GM23338 (cell line): ENCODE measurements at regions not wholly inside any gene's neighbourhood (a gene's known extent, or its start where the extent isn't known, plus 50 kb on each side); places are given as distances from the start of the nearest gene placed in this dataset.

ENCODE experiments used
- ATAC-seq: fragments of 200-7000 bp; cut with Tn5 transposase; 3 replicates; pipeline ENCODE4 v1.9.1; 2020
- DNase-seq: peaks from one replicate; pipeline ENCODE4 v3.0.0-alpha.2; 2015; ENCODE audit warnings: low spot score
- H2AFZ ChIP-seq: fragments of 200-600 bp; sonication (generic); 2 replicates; pipeline ENCODE4 v1.8.0; 2016; ENCODE audit warnings: antibody characterized with exemption, mild to moderate bottlenecking, moderate library complexity
- H3F3A ChIP-seq: fragments of 200-600 bp; sonication (generic); replicated peaks from 2 replicates; pipeline ENCODE4 v1.8.0; 2017; ENCODE audit warnings: antibody characterized with exemption, mixed run types, low read depth
- H3K27ac ChIP-seq: fragments of 200-600 bp; sonication (generic); 2 replicates; pipeline ENCODE4 v1.6.1; 2016; ENCODE audit warnings: low read depth
- H3K27me3 ChIP-seq: fragments of 200-600 bp; sonication (generic); 2 replicates; pipeline ENCODE4 v1.8.0; 2016; ENCODE audit warnings: mild to moderate bottlenecking, mixed run types, moderate library complexity; ENCODE audit not compliant: insufficient read depth
- H3K36me3 ChIP-seq: fragments of 200-600 bp; sonication (generic); 2 replicates; pipeline ENCODE4 v1.8.0; 2016; ENCODE audit warnings: mild to moderate bottlenecking; ENCODE audit not compliant: insufficient read depth
- H3K4me1 ChIP-seq: fragments of 200-600 bp; sonication (generic); 2 replicates; pipeline ENCODE4 v1.8.0; 2016; ENCODE audit warnings: mild to moderate bottlenecking, moderate library complexity; ENCODE audit not compliant: insufficient read depth
- H3K4me2 ChIP-seq: fragments of 200-600 bp; sonication (generic); 2 replicates; pipeline ENCODE4 v1.7.1; 2017; ENCODE audit warnings: mixed run types
- H3K4me3 ChIP-seq: fragments of 200-600 bp; sonication (generic); 2 replicates; pipeline ENCODE4 v1.6.1; 2016; ENCODE audit warnings: mixed run types
- H3K79me2 ChIP-seq: fragments of 200-600 bp; sonication (generic); replicated peaks from 2 replicates; pipeline ENCODE4 v1.8.0; 2017; ENCODE audit warnings: mild to moderate bottlenecking; ENCODE audit not compliant: insufficient read depth
- H3K9me2 ChIP-seq: fragments of 200-600 bp; sonication (generic); 2 replicates; pipeline ENCODE4 v1.8.0; 2017; ENCODE audit not compliant: insufficient read depth
- H4K20me1 ChIP-seq: fragments of 200-600 bp; sonication (generic); replicated peaks from 2 replicates; pipeline ENCODE4 v1.8.0; 2017; ENCODE audit warnings: mild to moderate bottlenecking; ENCODE audit not compliant: insufficient read depth
- H3K27ac Mint-ChIP-seq: 2 replicates; pipeline ENCODE4 v1.8.0; 2020; ENCODE audit warnings: inconsistent platforms, mild to moderate bottlenecking, moderate library complexity, mixed read lengths
- H3K27me3 Mint-ChIP-seq: 3 replicates; pipeline ENCODE4 v1.8.0; 2022; ENCODE audit warnings: low read depth, mild to moderate bottlenecking, moderate library complexity, mixed read lengths, inconsistent platforms; ENCODE audit not compliant: insufficient read depth, poor library complexity
- H3K36me3 Mint-ChIP-seq: 3 replicates; pipeline ENCODE4 v1.8.0; 2021; ENCODE audit warnings: low read depth, mild to moderate bottlenecking, inconsistent platforms, moderate library complexity, mixed read lengths
- H3K4me1 Mint-ChIP-seq: 3 replicates; pipeline ENCODE4 v1.8.0; 2020; ENCODE audit warnings: mild to moderate bottlenecking, inconsistent platforms, mixed read lengths
- H3K4me3 Mint-ChIP-seq: 3 replicates; pipeline ENCODE4 v1.8.0; 2021; ENCODE audit warnings: moderate library complexity, mild to moderate bottlenecking, inconsistent platforms, mixed read lengths
- H3K9me3 Mint-ChIP-seq: 3 replicates; pipeline ENCODE4 v1.8.0; 2020; ENCODE audit warnings: moderate library complexity, mild to moderate bottlenecking, inconsistent platforms, mixed read lengths
- CREB1 ChIP-seq: fragments of 250-450 bp; sonication (Bioruptor Pico); IDR thresholded peaks from 2 replicates; pipeline ENCODE4 v1.5.0; 2020; ENCODE audit warnings: low read depth, mild to moderate bottlenecking, moderate library complexity
- EZH2 ChIP-seq: fragments of 200-600 bp; sonication (generic); IDR thresholded peaks from one replicate; pipeline ENCODE4 v1.8.0; 2017; ENCODE audit warnings: antibody characterized with exemption, mild to moderate bottlenecking, low read depth; ENCODE audit not compliant: unreplicated experiment
- EZH2phosphoT487 ChIP-seq: fragments of 200-600 bp; sonication (generic); IDR thresholded peaks from one replicate; pipeline ENCODE4 v1.8.1; 2018; ENCODE audit warnings: antibody characterized with exemption; ENCODE audit not compliant: unreplicated experiment
- NANOG ChIP-seq: IDR thresholded peaks from 2 replicates; pipeline ENCODE4 v1.6.1; 2016; ENCODE audit warnings: antibody characterized with exemption, borderline replicate concordance
- POLR2AphosphoS5 ChIP-seq: IDR thresholded peaks from 2 replicates; pipeline ENCODE4 v1.6.1; 2016; ENCODE audit warnings: antibody characterized with exemption, low read depth
- STAT1 ChIP-seq: IDR thresholded peaks from one replicate; pipeline ENCODE4 v1.6.1; 2016; ENCODE audit warnings: antibody characterized with exemption; ENCODE audit not compliant: unreplicated experiment
- ZNF114 ChIP-seq: fragments of 250-450 bp; sonication (Bioruptor Pico); IDR thresholded peaks from 2 replicates; pipeline ENCODE4 v1.5.0; 2020; ENCODE audit warnings: mild to moderate bottlenecking, moderate library complexity
- ZNF331 ChIP-seq: fragments of 250-450 bp; sonication (Bioruptor Pico); IDR thresholded peaks from 2 replicates; pipeline ENCODE4 v1.5.0; 2020; ENCODE audit warnings: low read depth, mild to moderate bottlenecking, moderate library complexity
- TF ChIP-seq, protein P1 (sequence below), 2 experiments: fragments of 200-600 bp in 1 of 2; sonication (generic) in 1 of 2; conservative IDR thresholded peaks; 2 replicates each; pipeline versions ENCODE4 v1.5.1 to v1.6.1; 2016 to 2017; ENCODE audit warnings: antibody characterized with exemption in 2 of 2, low read depth in 2 of 2, mild to moderate bottlenecking in 2 of 2, moderate library complexity in 1 of 2
- TF ChIP-seq, protein P2 (sequence below): IDR thresholded peaks from 2 replicates; pipeline ENCODE4 v1.6.1; 2016; ENCODE audit warnings: antibody characterized with exemption
- TF ChIP-seq, protein P3 (sequence below): IDR thresholded peaks from one replicate; pipeline ENCODE4 v1.6.1; 2018; ENCODE audit warnings: antibody characterized with exemption; ENCODE audit not compliant: unreplicated experiment

DNA sequence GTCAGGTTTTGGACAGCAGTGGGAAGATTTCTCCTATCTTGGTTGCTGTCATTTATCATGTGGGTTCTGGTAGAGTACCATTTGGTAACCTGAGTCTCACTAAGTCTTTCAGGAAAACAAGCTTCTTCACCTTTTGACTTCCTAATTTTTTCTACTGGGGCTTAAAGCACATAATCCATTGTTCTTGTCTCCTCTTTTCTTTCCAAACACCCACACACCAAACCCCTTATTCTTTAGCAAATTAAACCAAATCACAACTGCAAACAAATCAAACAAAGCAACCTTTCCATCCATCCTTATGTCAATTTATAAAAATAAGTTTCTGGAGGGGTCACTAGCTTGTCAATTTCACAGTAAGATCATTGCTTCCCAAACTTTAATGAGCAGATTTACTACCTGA, 84.1 kb downstream of the ATP23 start:
- no peak for ATAC-seq
- no peak for DNase-seq
- Mint-ChIP-seq H3K4me3 (no peak overlapping the region), H3K4me1 (no peaks in the 10 kb centered on the region), H3K27me3 (no peaks in the 10 kb centered on the region), H3K27ac (no peak overlapping the region), H3K36me3 (peaks cover 5% of the 10 kb centered on the region; the same call in 2 of the 3 replicates), H3K9me3 (peaks cover 19% of the 10 kb centered on the region)
- H3K36me3 ChIP-seq, result no peaks in the 10 kb centered on the region
- H3K27me3 ChIP-seq, result no peaks in the 10 kb centered on the region
- no peaks in the 10 kb centered on the region for H4K20me1 ChIP-seq
- no peaks in the 10 kb centered on the region for H3K9me2 ChIP-seq
- H2AFZ ChIP-seq, result no peak overlapping the region
- no peaks in the 10 kb centered on the region for H3K79me2 ChIP-seq
- H3K27ac ChIP-seq, result no peak overlapping the region
- no peak overlapping the region for H3K4me3 ChIP-seq
- TF ChIP-seq ZNF331 (CRISPR knock-in tag) (no peak), POLR2AphosphoS5 (no peak)
- TF ChIP-seq, protein P1, sequence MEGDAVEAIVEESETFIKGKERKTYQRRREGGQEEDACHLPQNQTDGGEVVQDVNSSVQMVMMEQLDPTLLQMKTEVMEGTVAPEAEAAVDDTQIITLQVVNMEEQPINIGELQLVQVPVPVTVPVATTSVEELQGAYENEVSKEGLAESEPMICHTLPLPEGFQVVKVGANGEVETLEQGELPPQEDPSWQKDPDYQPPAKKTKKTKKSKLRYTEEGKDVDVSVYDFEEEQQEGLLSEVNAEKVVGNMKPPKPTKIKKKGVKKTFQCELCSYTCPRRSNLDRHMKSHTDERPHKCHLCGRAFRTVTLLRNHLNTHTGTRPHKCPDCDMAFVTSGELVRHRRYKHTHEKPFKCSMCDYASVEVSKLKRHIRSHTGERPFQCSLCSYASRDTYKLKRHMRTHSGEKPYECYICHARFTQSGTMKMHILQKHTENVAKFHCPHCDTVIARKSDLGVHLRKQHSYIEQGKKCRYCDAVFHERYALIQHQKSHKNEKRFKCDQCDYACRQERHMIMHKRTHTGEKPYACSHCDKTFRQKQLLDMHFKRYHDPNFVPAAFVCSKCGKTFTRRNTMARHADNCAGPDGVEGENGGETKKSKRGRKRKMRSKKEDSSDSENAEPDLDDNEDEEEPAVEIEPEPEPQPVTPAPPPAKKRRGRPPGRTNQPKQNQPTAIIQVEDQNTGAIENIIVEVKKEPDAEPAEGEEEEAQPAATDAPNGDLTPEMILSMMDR (conservative IDR thresholded peaks at IDR 0.05; ENCODE audit: low read depth in 2 of 2), result no peak
- TF ChIP-seq, protein P2, sequence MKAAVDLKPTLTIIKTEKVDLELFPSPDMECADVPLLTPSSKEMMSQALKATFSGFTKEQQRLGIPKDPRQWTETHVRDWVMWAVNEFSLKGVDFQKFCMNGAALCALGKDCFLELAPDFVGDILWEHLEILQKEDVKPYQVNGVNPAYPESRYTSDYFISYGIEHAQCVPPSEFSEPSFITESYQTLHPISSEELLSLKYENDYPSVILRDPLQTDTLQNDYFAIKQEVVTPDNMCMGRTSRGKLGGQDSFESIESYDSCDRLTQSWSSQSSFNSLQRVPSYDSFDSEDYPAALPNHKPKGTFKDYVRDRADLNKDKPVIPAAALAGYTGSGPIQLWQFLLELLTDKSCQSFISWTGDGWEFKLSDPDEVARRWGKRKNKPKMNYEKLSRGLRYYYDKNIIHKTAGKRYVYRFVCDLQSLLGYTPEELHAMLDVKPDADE, result no peak
- no peak overlapping the region for H3K4me2 ChIP-seq
- H3K4me1 ChIP-seq, result no peaks in the 10 kb centered on the region
- no peaks in the 10 kb centered on the region for H3F3A ChIP-seq

DNA sequence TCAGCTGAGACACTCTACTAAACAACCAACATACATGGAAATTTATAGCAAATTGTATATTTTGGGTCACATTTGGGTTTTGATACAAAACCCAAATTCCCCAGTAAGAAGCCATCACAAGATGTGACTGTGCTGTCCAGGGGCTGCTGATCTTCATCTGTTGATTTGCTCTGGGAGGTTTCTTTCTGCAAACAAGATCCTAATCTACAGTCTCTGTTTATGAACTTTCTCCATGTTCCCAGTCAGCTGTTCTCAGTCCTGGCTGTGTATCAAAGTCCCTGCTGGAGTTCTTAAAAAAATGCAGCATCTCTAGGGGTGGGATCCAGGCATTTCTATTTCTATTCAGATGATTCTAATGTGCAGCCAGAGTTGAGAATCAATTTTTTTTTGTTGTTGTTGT, 85.1 kb downstream of the ATP23 start:
- H3K4me1 Mint-ChIP-seq, result no peaks in the 10 kb centered on the region
- no peak for DNase-seq
- H3K27ac ChIP-seq, result no peak overlapping the region
- no peak for ATAC-seq
- H3K4me2 ChIP-seq, result no peak overlapping the region
- no peak overlapping the region for H2AFZ ChIP-seq
- peaks cover 20% of the 10 kb centered on the region for H3K9me3 Mint-ChIP-seq
- H3K27me3 ChIP-seq, result no peaks in the 10 kb centered on the region
- H3K79me2 ChIP-seq, result no peaks in the 10 kb centered on the region
- H3K4me3 ChIP-seq, result no peak overlapping the region
- H4K20me1 ChIP-seq, result no peaks in the 10 kb centered on the region
- H3K36me3 Mint-ChIP-seq, result peaks cover 5% of the 10 kb centered on the region; the same call in 2 of the 3 replicates
- H3K27me3 Mint-ChIP-seq, result no peaks in the 10 kb centered on the region
- peaks cover 4% of the 10 kb centered on the region; the same call in 1 of the 2 replicates for H3K9me2 ChIP-seq
- no peaks in the 10 kb centered on the region for H3K4me1 ChIP-seq
- H3F3A ChIP-seq, result no peaks in the 10 kb centered on the region
- no peak overlapping the region for H3K4me3 Mint-ChIP-seq
- H3K27ac Mint-ChIP-seq, result no peak overlapping the region
- no peaks in the 10 kb centered on the region for H3K36me3 ChIP-seq
- TF ChIP-seq, protein P3, sequence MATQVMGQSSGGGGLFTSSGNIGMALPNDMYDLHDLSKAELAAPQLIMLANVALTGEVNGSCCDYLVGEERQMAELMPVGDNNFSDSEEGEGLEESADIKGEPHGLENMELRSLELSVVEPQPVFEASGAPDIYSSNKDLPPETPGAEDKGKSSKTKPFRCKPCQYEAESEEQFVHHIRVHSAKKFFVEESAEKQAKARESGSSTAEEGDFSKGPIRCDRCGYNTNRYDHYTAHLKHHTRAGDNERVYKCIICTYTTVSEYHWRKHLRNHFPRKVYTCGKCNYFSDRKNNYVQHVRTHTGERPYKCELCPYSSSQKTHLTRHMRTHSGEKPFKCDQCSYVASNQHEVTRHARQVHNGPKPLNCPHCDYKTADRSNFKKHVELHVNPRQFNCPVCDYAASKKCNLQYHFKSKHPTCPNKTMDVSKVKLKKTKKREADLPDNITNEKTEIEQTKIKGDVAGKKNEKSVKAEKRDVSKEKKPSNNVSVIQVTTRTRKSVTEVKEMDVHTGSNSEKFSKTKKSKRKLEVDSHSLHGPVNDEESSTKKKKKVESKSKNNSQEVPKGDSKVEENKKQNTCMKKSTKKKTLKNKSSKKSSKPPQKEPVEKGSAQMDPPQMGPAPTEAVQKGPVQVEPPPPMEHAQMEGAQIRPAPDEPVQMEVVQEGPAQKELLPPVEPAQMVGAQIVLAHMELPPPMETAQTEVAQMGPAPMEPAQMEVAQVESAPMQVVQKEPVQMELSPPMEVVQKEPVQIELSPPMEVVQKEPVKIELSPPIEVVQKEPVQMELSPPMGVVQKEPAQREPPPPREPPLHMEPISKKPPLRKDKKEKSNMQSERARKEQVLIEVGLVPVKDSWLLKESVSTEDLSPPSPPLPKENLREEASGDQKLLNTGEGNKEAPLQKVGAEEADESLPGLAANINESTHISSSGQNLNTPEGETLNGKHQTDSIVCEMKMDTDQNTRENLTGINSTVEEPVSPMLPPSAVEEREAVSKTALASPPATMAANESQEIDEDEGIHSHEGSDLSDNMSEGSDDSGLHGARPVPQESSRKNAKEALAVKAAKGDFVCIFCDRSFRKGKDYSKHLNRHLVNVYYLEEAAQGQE, result no peak
- no peak for TF ChIP-seq EZH2phosphoT487
- TF ChIP-seq ZNF114 (CRISPR knock-in tag), result no peak
- TF ChIP-seq, protein P2, result no peak
- TF ChIP-seq EZH2, result no peak
- no peak for TF ChIP-seq NANOG
- TF ChIP-seq POLR2AphosphoS5, result no peak
- TF ChIP-seq STAT1, result no peak
- TF ChIP-seq CREB1 (CRISPR knock-in tag), result no peak
